ENCODE measurements at regions not wholly inside any gene's neighbourhood (a gene's known extent, or its start where the extent isn't known, plus 50 kb on each side); places are given as distances from the start of the nearest gene placed in this dataset.

GRCh38 chr14:38884109-38884508, 218.9 kb downstream of the SEC23A start:
- H3K27ac Mint-ChIP-seq: no peak overlapping the region

GRCh38 chr14:38883127-38883526, 219.9 kb downstream of the SEC23A start:
- no peaks in the 10 kb centered on the region for H3K27me3 ChIP-seq (ENCODE audit: control insufficient read depth in 2 of 2, insufficient read depth in 2 of 2, low read length in 2 of 2)
- no peaks in the 10 kb centered on the region for H4K20me1 ChIP-seq (ENCODE audit: insufficient read depth, low read length)
- H3K9me3 Mint-ChIP-seq: peaks cover 0 to 2% (median 0%) of the 10 kb centered on the region in 7 donors
- H3K4me1 Mint-ChIP-seq: peaks cover 6% of the 10 kb centered on the region
- no peak overlapping the region for H3K4me2 ChIP-seq (replicated peaks; ENCODE audit: extremely low read depth, low read length, poor library complexity, severe bottlenecking)
- H3K27me3 Mint-ChIP-seq (ENCODE audit: low read depth in 3 of 3): peaks cover 2 to 6% (median 2%) of the 10 kb centered on the region in 3 donors
- H3K36me3 Mint-ChIP-seq: no peaks in the 10 kb centered on the region
- no peaks in the 10 kb centered on the region for H3K9me3 ChIP-seq (replicated peaks in 1 of 2; ENCODE audit: control insufficient read depth in 1 of 2, insufficient read depth in 1 of 2, low read length in 2 of 2)
- H3K36me3 ChIP-seq (replicated peaks in 1 of 2; ENCODE audit: control insufficient read depth in 1 of 2, insufficient read depth in 2 of 2, low read length in 2 of 2): no peaks in the 10 kb centered on the region
- H3K4me3 Mint-ChIP-seq: no peak overlapping the region
- DNase-seq: no peak
- H3K27ac Mint-ChIP-seq: no peak overlapping the region
- no peaks in the 10 kb centered on the region for H3K4me1 ChIP-seq (ENCODE audit: control insufficient read depth in 1 of 2, insufficient read depth in 2 of 2, low read length in 2 of 2)
- H2AFZ ChIP-seq (ENCODE audit: insufficient read depth, low read depth, low read length, poor library complexity, severe bottlenecking): no peak overlapping the region
- no peaks in the 10 kb centered on the region for H3K79me2 ChIP-seq (ENCODE audit: insufficient read depth, low read length)
- no peak for TF ChIP-seq CTCF (IDR thresholded peaks at IDR 0.05)
- no peak overlapping the region for H3K4me3 ChIP-seq (replicated peaks in 1 of 3; ENCODE audit: low read depth in 2 of 3, low read length in 3 of 3)
- no peak overlapping the region for H3K9ac ChIP-seq (ENCODE audit: insufficient read depth, low read length, poor library complexity, severe bottlenecking)
- intact Hi-C loops (cut with micrococcal nuclease): no loop called here
- WGBS (ENCODE audit: insufficient coverage): no CpG with 5 or more reads among the region's 3 CpGs
- H3K27ac ChIP-seq (ENCODE audit: low read depth in 1 of 2, low read length in 2 of 2): no peak overlapping the region

More at GRCh38 chr14:38884109-38884508, 218.9 kb downstream of the SEC23A start:
- Mint-ChIP-seq H3K9me3 (peaks cover 0 to 2% (median 0%) of the 10 kb centered on the region in 7 donors), H3K27me3 (ENCODE audit: low read depth in 3 of 3) (peaks cover 2 to 6% (median 2%) of the 10 kb centered on the region in 3 donors), H3K4me3 (no peak overlapping the region), H3K4me1 (peaks cover 6% of the 10 kb centered on the region), H3K36me3 (no peaks in the 10 kb centered on the region)
- H3K79me2 ChIP-seq (ENCODE audit: insufficient read depth, low read length): no peaks in the 10 kb centered on the region
- intact Hi-C loops (cut with micrococcal nuclease): no loop called here
- no peaks in the 10 kb centered on the region for H3K27me3 ChIP-seq (ENCODE audit: control insufficient read depth in 2 of 2, insufficient read depth in 2 of 2, low read length in 2 of 2)
- no peak overlapping the region for H2AFZ ChIP-seq (ENCODE audit: insufficient read depth, low read depth, low read length, poor library complexity, severe bottlenecking)
- H3K9ac ChIP-seq (ENCODE audit: insufficient read depth, low read length, poor library complexity, severe bottlenecking): no peak overlapping the region
- no peaks in the 10 kb centered on the region for H3K4me1 ChIP-seq (ENCODE audit: control insufficient read depth in 1 of 2, insufficient read depth in 2 of 2, low read length in 2 of 2)
- no peak for TF ChIP-seq CTCF (IDR thresholded peaks at IDR 0.05)
- H3K27ac ChIP-seq (ENCODE audit: low read depth in 1 of 2, low read length in 2 of 2): no peak overlapping the region
- no peak overlapping the region for H3K4me3 ChIP-seq (replicated peaks in 1 of 3; ENCODE audit: low read depth in 2 of 3, low read length in 3 of 3)
- no peaks in the 10 kb centered on the region for H4K20me1 ChIP-seq (ENCODE audit: insufficient read depth, low read length)
- no peak for DNase-seq
- no peaks in the 10 kb centered on the region for H3K36me3 ChIP-seq (replicated peaks in 1 of 2; ENCODE audit: control insufficient read depth in 1 of 2, insufficient read depth in 2 of 2, low read length in 2 of 2)
- H3K4me2 ChIP-seq (replicated peaks; ENCODE audit: extremely low read depth, low read length, poor library complexity, severe bottlenecking): no peak overlapping the region
- no peaks in the 10 kb centered on the region for H3K9me3 ChIP-seq (replicated peaks in 1 of 2; ENCODE audit: control insufficient read depth in 1 of 2, insufficient read depth in 1 of 2, low read length in 2 of 2)
